GM19328 (cell line): ENCODE measurements at regions not wholly inside any gene's neighbourhood (a gene's known extent, or its start where the extent isn't known, plus 50 kb on each side); places are given as distances from the start of the nearest gene placed in this dataset.
"Not testable (repeated sequence)": the region's sequence is repeated elsewhere in the genome, so short reads cannot be mapped to it uniquely, and the experiment has no call there.

ENCODE experiments used
- ATAC-seq: cut with Tn5 transposase; IDR thresholded peaks from one replicate; pipeline ENCODE4 v1.9.1; 2021; ENCODE audit warnings: mild to moderate bottlenecking, moderate library complexity; ENCODE audit not compliant: unreplicated experiment

DNA sequence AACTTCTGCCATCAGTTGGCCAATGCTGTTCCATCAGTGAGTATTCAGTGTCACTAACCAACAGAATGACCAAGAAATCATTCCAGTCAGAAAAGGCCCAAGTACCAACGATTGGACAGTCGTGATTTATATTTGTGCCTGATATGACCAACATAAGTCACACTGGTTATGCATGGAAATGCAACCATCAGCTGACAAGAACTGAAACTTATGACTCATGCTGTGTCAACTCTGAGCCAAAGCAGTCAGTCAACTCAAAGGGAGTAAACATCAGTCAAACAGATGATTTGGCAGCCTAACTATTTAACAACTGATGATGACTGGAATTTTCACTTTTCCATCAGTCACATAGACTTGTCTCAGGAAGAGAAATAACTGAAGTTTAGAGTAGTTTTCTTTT, 142.4 kb downstream of the ANXA2 start:
- ATAC-seq: peak; percentile 60

DNA sequence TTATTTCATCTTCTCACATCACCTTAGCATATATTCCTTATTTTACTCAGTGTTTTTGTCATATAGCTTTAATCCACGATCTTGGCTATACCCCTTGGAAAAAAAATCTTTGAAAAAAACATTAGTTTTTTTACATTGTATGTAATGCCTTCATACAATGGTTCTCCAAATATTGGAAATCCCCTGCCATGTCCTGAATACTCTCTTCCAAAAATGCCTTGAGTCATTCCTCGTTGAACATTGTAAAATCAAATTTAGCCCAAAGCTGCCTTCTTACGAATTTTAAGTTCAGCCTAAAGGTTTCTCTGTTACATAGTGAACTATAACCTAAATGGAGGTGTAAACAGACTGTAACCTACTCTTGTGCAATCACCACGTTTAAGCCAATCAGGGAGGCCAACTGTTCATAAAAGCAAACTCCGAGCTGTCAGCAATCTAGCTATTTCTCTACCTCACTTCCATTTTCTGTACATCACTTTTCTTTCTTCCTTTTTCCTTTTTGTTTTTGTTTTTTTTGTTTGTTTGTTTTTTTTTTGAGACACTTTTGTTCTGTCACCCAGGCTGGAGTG, 140.1 kb downstream of the ANXA2 start:
- no peak for ATAC-seq

DNA sequence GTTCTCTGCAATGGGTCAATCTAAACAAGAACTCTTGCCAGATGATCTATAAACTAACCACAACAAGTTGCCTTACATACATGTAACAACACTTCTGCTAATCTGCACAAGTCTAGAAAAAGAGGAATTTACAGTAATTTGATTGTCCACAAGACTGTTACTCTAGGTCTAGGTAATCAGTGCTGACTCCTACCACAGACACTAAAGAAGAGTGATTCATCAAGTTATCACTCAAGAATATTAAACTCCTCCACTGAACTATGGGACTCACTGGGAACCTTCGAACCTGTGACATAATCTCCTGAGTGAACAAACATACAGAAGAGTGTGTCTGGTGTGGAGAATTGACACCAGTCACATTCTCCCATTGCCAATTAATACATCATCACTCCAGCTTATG, 138.3 kb downstream of the ANXA2 start:
- ATAC-seq: no peak

DNA sequence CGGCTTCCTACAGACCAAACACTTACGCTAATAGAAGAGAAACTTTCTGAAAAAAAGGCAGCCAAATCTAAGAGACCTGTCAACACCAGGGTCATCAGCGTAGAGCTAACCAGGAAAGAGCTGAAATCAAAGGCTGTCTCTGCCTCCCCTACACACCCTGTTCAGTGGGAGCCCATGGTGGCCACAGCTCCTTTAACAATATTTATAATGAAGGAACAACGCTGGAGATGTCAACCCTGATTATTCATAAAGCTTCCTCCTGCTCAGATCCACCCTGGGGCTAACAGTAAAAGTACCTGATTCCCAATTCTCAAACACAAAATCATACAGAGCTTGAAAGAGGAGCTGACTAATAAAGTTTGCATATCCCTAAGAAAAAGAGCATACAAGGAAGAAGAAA, 133.7 kb downstream of the ANXA2 start:
- ATAC-seq: no peak

DNA sequence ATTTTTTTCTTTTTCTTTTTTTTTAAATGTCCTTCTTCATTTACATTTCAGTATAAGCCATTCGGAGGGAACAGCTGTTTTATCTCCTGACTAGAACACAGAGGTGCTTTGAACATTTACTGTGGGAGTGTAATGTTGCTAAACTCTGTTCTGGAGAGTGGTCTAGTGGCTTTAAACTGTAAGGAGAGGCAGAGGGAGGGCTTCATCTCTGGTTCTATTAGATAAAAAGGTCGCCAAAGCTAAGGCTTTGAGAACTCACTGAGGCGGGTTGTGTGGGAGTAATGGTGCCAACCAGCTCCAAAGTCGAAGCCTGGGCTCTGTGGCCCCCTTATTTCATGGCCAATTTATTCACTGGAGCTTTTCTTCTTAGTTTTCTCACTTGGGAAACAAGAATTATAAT, 133.2 kb downstream of the ANXA2 start:
- no peak for ATAC-seq

GRCh38 chr15:60265057-60265456, 132.7 kb downstream of the ANXA2 start:
- ATAC-seq: no peak

- ATAC-seq: no peak
Measured at GRCh38 chr15:60272623-60273022, 125.2 kb downstream of the ANXA2 start.

- ATAC-seq: no peak
Measured at GRCh38 chr15:60275624-60276023, 122.2 kb downstream of the ANXA2 start.

DNA sequence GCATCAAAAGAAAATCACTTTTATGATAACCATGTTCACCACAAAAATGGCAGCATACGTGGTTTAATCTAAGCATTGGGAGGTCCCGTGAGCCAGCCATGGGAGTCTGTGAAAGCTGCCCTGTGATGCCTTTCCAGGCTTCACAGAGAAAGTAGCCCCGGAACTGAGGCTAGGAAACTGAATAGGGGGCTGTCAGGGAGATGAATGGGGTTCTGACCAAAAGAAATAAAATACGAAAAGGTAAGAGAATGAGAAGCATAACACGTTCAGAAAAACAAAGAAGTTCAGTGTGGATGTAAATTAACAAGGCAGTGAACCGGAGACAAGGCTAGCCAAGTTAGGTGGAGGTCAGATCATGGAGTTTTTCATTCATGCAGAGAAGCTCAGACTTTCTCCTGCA, 118.9 kb downstream of the ANXA2 start:
- ATAC-seq: no peak

GRCh38 chr15:60280259-60280658, 117.5 kb downstream of the ANXA2 start:
- no peak for ATAC-seq

GRCh38 chr15:60283936-60284335, 113.8 kb downstream of the ANXA2 start:
- ATAC-seq: no peak

GRCh38 chr15:60295901-60296300, 101.9 kb downstream of the ANXA2 start:
- not testable (repeated sequence) for ATAC-seq

GRCh38 chr15:60297047-60297446, 100.7 kb downstream of the ANXA2 start:
- ATAC-seq: no peak
